ENCODE measurements at regions not wholly inside any gene's neighbourhood (a gene's known extent, or its start where the extent isn't known, plus 50 kb on each side); places are given as distances from the start of the nearest gene placed in this dataset.

- TF ChIP-seq, protein P1, sequence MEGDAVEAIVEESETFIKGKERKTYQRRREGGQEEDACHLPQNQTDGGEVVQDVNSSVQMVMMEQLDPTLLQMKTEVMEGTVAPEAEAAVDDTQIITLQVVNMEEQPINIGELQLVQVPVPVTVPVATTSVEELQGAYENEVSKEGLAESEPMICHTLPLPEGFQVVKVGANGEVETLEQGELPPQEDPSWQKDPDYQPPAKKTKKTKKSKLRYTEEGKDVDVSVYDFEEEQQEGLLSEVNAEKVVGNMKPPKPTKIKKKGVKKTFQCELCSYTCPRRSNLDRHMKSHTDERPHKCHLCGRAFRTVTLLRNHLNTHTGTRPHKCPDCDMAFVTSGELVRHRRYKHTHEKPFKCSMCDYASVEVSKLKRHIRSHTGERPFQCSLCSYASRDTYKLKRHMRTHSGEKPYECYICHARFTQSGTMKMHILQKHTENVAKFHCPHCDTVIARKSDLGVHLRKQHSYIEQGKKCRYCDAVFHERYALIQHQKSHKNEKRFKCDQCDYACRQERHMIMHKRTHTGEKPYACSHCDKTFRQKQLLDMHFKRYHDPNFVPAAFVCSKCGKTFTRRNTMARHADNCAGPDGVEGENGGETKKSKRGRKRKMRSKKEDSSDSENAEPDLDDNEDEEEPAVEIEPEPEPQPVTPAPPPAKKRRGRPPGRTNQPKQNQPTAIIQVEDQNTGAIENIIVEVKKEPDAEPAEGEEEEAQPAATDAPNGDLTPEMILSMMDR (conservative IDR thresholded peaks at IDR 0.05 in 1 of 2, IDR thresholded peaks at IDR 0.05 in 1 of 2; ENCODE audit: low read depth in 1 of 2, low read length in 2 of 2), result no peak
- TF ChIP-seq EZH2 (IDR thresholded peaks at IDR 0.05; ENCODE audit: low read length, missing control alignments), result no peak
Observed at GRCh38 chr10:78798976-78799730, 269.6 kb upstream of the ZMIZ1 start.
